ENCODE measurements at regions not wholly inside any gene's neighbourhood (a gene's known extent, or its start where the extent isn't known, plus 50 kb on each side); places are given as distances from the start of the nearest gene placed in this dataset.
A peak's percentile ranks its signal among the peaks of the same experiment; 100 is the strongest.

DNA sequence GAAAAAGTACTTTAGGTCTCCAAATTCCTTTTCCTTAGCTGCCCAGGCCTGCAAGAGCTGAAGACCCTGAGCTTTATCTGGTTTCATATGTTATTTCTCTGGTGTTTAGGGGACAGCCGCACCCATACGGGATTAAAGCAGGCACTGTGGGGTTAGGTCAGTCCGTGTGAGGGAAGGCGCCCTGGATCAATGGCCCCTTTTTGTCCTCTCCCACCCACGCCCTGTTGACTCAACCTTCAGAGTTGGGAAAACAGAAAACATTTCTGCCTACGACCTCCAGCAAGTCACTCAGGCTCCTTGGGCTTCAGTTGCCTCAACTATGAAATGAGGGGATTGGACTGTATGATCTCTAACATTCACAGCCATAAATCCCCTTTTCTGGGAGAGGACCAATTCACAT is 55.2 kb upstream of the BARX2 start:
- POLR2A ChIA-PET (ENCODE audit: partially characterized antibody), result interaction anchor here (0.8 kb wide), 1 partner anchor 40 kb away, joined by 3 read pairs; no protein-coding TSS in a partner anchor
- Histone ChIP-seq H3K4me2 (ENCODE audit: insufficient read depth in 1 of 2, low read depth in 2 of 2, low read length in 2 of 2) (no peak overlapping the region), H4K5ac (ENCODE audit: insufficient read length, low read depth, low read length) (no peak overlapping the region)
- TF ChIP-seq RNF2 (IDR thresholded peaks at IDR 0.05; ENCODE audit: borderline replicate concordance, low read depth, low read length, missing control alignments, poor library complexity, severe bottlenecking), result no peak
- TF ChIP-seq HDAC2 (IDR thresholded peaks at IDR 0.05; ENCODE audit: borderline replicate concordance in 1 of 2, low read depth in 2 of 2, low read length in 2 of 2), result no peak
- no peak for TF ChIP-seq RXRA (IDR thresholded peaks at IDR 0.05; ENCODE audit: insufficient read depth, low read depth, low read length)
- TF ChIP-seq KDM1A (IDR thresholded peaks at IDR 0.05; ENCODE audit: borderline replicate concordance, low read length), result no peak
- no peak for TF ChIP-seq SP2 (IDR thresholded peaks at IDR 0.05; ENCODE audit: low read length)
- no peak for TF ChIP-seq SRF (IDR thresholded peaks at IDR 0.05; ENCODE audit: low read depth, low read length)
- TF ChIP-seq ZNF274 (IDR thresholded peaks at IDR 0.05; ENCODE audit: borderline replicate concordance, extremely low read depth, low read length), result no peak
- no peak for TF ChIP-seq POLR2A (IDR thresholded peaks at IDR 0.05; ENCODE audit: control extremely low read depth in 1 of 2, low read depth in 2 of 2, low read length in 2 of 2)
- no peak for TF ChIP-seq SIX5 (IDR thresholded peaks at IDR 0.05; ENCODE audit: low read depth, low read length)
- no peak for TF ChIP-seq SP1 (IDR thresholded peaks at IDR 0.05; ENCODE audit: low read depth, low read length)

More for the DNA sequence above, 55.2 kb upstream of the BARX2 start:
- Histone ChIP-seq H3K36me3 (ENCODE audit: control insufficient read depth in 2 of 4, insufficient read depth in 4 of 4, low read length in 3 of 4) (no peaks in the 10 kb centered on the region), H4K8ac (ENCODE audit: extremely low read depth, insufficient read depth, low read length) (no peak overlapping the region), H3K56ac (replicated peaks; ENCODE audit: insufficient read length, low read depth, low read length) (no peak overlapping the region), H3K27me3 (replicated peaks in 1 of 4; ENCODE audit: control insufficient read depth in 3 of 4, extremely low read depth in 1 of 4, insufficient read depth in 3 of 4, low read length in 3 of 4) (peaks cover 0 to 2% (median 0%) of the 10 kb centered on the region in 4 experiments; a peak in 1 of 7 replicates), H3K18ac (ENCODE audit: extremely low read depth, low read length) (no peak overlapping the region), H2BK12ac (ENCODE audit: low read depth, low read length) (no peak overlapping the region), H3K23me2 (ENCODE audit: low read depth, low read length) (no peaks in the 10 kb centered on the region; the same call in 1 of the 2 replicates), H3K27ac (ENCODE audit: low read depth, low read length) (no peak overlapping the region), H2BK15ac (ENCODE audit: low read length) (no peak overlapping the region), H2AK5ac (ENCODE audit: low read depth, low read length) (no peak overlapping the region), H4K91ac (replicated peaks; ENCODE audit: insufficient read length, low read length) (no peak overlapping the region), H3K9me3 (ENCODE audit: insufficient read depth in 2 of 2, low read depth in 1 of 2, low read length in 1 of 2) (no peaks in the 10 kb centered on the region), H2AFZ (ENCODE audit: low read length) (no peak overlapping the region), H2BK120ac (replicated peaks; ENCODE audit: low read depth, low read length) (no peak overlapping the region), H3K23ac (ENCODE audit: insufficient read length) (no peak overlapping the region), H4K20me1 (replicated peaks in 1 of 2; ENCODE audit: control insufficient read depth in 1 of 2, insufficient read depth in 2 of 2, low read length in 2 of 2) (no peaks in the 10 kb centered on the region), H3K14ac (ENCODE audit: insufficient read length) (no peak overlapping the region), H3K79me2 (ENCODE audit: control insufficient read depth in 1 of 2, insufficient read depth in 2 of 2, low read length in 2 of 2) (no peaks in the 10 kb centered on the region), H3K79me1 (ENCODE audit: low read depth, low read length) (no peaks in the 10 kb centered on the region), H2BK20ac (ENCODE audit: low read length) (no peak overlapping the region), H3K4me1 (replicated peaks in 1 of 4; ENCODE audit: control insufficient read depth in 3 of 4, insufficient read depth in 4 of 4, low read length in 3 of 4) (peaks cover 0 to 13% (median 9%) of the 10 kb centered on the region in 4 experiments; a peak in 6 of 7 replicates), H3K4me3 (ENCODE audit: extremely low read depth in 1 of 4, insufficient read depth in 2 of 4, low read depth in 3 of 4, low read length in 4 of 4) (no peak overlapping the region), H3K9ac (replicated peaks in 1 of 4; ENCODE audit: extremely low read depth in 1 of 4, low read depth in 3 of 4, low read length in 3 of 4) (no peak overlapping the region), H2BK5ac (ENCODE audit: low read depth, low read length) (no peak overlapping the region), H3K4ac (replicated peaks; ENCODE audit: insufficient read length, low read depth, low read length) (no peak overlapping the region)
- DNase-seq (ENCODE audit: low read depth in 1 of 2, low spot score in 2 of 2) (peak in 1 of 2 experiments; percentile 43), FAIRE-seq (no peak)
- WGBS, 2 experiments (ENCODE audit: extremely low coverage in 1 of 2, insufficient coverage in 1 of 2, insufficient read length in 1 of 2, insufficient replicate concordance in 2 of 2, low coverage in 1 of 2, low lambda C conversion rate in 2 of 2, missing lambda C conversion rate in 1 of 2), result 88% methylated on average over 6 of the region's 6 CpGs; no CpG with 5 or more reads in 1 of the 2 experiments
- CTCF ChIA-PET (ENCODE audit: partially characterized antibody), result interaction anchor here (0.8 to 10.7 kb wide), 3 partner anchors 9 to 205 kb away, joined by 3 to 88 read pairs (median 3); no protein-coding TSS in a partner anchor

All from H1 (cell line).